Peyer's patch (tissue), 4 donors: ENCODE measurements at regions not wholly inside any gene's neighbourhood (a gene's known extent, or its start where the extent isn't known, plus 50 kb on each side); places are given as distances from the start of the nearest gene placed in this dataset.

Experiments
- DNase-seq, 3 donors: peaks; one replicate each; pipeline ENCODE4 v3.0.0-alpha.2; 2017 to 2019
- H3K27ac ChIP-seq, 4 donors: fragments of 200-600 bp; sonication (generic); one replicate each; pipeline ENCODE4 v1.5.1; 2016 to 2019
- H3K27me3 ChIP-seq, 2 donors: fragments of 200-600 bp; sonication (generic); one replicate each; pipeline ENCODE4 v1.5.1; 2019
- H3K36me3 ChIP-seq, 3 donors: fragments of 200-600 bp; sonication (generic); one replicate each; pipeline ENCODE4 v1.5.1; 2016 to 2019
- H3K4me1 ChIP-seq, 4 donors: fragments of 200-600 bp; sonication (generic); one replicate each; pipeline ENCODE4 v1.5.1; 2016 to 2019
- H3K4me3 ChIP-seq, 4 donors: fragments of 200-600 bp; sonication (generic); 1 replicate in 3 of 4; 2 replicates in 1 of 4; pipeline ENCODE4 v1.5.1; 2016 to 2019; ENCODE audit warnings: mild to moderate bottlenecking in 1 of 4
- H3K9me3 ChIP-seq, 4 donors: fragments of 200-600 bp; sonication (generic); one replicate each; pipeline ENCODE4 v1.5.1; 2016 to 2019; ENCODE audit warnings: mild to moderate bottlenecking in 1 of 4
- POLR2A ChIP-seq, 2 donors: fragments of 450-650 bp; IDR thresholded peaks; one replicate each; pipeline ENCODE4 v1.5.1; 2017; ENCODE audit warnings: antibody characterized with exemption in 2 of 2, mild to moderate bottlenecking in 2 of 2, moderate library complexity in 2 of 2
- small RNA-seq, 2 donors: library from RNA; depleted of rRNA; stranded (forward); fragments of <200 nt; gene quantifications; one replicate each; pipeline ENCODE3, GENCODE V24; 2016
- TF ChIP-seq, protein P1 (sequence below), 6 experiments: fragments of 450-650 bp in 4 of 6; fragments of 200-600 bp in 2 of 6; sonication (generic) in 1 of 6; IDR thresholded peaks; one replicate each; pipeline ENCODE4 v1.5.1; 2017 to 2019; ENCODE audit warnings: antibody characterized with exemption in 6 of 6, mild to moderate bottlenecking in 3 of 6, moderate library complexity in 1 of 6

DNA sequence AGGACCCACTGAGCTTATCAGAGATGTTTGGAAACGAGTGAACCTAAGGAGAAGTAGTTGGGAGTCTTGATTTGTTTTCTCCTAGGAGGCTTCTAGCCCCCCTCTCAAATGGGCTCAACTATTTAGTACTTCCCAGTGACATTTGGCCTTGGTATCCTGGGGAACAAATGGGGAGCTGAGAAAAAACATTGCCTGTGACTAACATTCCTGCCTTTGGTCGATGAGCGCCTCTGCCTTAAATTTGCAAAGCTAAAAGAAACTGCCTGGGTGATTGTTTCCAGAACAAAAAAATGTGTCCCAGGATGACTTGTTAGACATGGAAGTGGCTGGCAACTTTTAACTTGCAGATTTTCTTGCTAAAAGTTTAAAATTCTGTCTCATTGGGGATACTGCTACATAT lies 58.8 kb upstream of the IGFBP7 start:
- TF ChIP-seq POLR2A (IDR thresholded peaks at IDR 0.05), result no peak
- TF ChIP-seq, protein P1, sequence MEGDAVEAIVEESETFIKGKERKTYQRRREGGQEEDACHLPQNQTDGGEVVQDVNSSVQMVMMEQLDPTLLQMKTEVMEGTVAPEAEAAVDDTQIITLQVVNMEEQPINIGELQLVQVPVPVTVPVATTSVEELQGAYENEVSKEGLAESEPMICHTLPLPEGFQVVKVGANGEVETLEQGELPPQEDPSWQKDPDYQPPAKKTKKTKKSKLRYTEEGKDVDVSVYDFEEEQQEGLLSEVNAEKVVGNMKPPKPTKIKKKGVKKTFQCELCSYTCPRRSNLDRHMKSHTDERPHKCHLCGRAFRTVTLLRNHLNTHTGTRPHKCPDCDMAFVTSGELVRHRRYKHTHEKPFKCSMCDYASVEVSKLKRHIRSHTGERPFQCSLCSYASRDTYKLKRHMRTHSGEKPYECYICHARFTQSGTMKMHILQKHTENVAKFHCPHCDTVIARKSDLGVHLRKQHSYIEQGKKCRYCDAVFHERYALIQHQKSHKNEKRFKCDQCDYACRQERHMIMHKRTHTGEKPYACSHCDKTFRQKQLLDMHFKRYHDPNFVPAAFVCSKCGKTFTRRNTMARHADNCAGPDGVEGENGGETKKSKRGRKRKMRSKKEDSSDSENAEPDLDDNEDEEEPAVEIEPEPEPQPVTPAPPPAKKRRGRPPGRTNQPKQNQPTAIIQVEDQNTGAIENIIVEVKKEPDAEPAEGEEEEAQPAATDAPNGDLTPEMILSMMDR (IDR thresholded peaks at IDR 0.05), result no peak
- Histone ChIP-seq H3K4me3 (no peak overlapping the region), H3K9me3 (no peaks in the 10 kb centered on the region), H3K27me3 (no peaks in the 10 kb centered on the region), H3K4me1 (no peaks in the 10 kb centered on the region), H3K27ac (no peak overlapping the region), H3K36me3 (no peaks in the 10 kb centered on the region)
- no peak for DNase-seq

DNA sequence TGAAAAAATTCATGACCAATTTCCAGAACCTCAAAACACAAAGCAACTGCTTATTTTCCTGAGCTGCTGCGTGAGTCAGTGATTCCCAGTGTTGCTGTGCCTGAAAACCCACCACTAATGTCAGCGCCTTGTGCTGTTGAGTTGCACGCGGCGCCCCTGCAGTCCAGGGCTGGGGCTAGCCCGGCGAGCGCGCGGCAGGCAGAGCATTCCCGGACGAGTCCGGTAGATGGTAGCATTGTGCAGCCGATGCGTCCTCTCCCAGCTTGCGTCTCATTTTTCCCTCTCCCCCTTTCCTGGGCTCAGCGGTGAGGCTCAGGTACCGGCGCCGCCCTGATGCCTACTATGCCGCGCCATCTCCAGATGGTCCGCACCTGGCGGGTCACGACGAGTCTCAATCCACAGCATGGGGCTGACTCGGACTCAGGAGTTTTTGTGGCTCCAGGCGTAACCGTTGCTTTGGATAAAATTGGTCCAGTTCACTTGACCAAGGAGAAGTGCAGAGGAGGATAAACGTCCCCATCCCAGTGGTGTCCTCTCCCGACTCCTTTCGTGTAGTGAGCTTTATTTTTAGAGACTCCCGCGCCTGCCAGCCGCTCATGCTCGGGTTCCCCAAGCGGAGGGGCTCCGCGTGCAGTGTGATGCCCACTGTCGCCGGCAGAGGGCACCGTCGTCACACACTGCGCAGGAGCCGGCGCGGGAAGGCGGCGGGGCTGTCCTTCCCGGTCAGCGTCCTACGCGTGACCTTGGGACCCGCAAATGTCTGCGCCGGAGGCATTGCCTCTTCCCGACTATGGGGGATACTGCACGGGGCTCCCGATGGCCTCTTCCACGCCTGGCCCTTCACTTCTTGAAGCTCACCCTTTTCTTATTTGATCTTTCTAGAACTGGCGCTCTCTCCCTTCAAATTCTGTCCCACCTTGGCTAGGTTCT lies 53.6 kb upstream of the IGFBP7 start:
- peak; percentile 47 to 86 (median 82) for DNase-seq
- Histone ChIP-seq H3K9me3 (no peaks in the 10 kb centered on the region), H3K36me3 (no peaks in the 10 kb centered on the region), H3K27me3 (no peaks in the 10 kb centered on the region), H3K4me1 (no peaks in the 10 kb centered on the region), H3K27ac (peak overlapping the region in 3 of 4 donors; percentile 27 to 38 (median 32)), H3K4me3 (peak overlapping the region; percentile 32 to 61 (median 52))
- TF ChIP-seq, protein P1 (IDR thresholded peaks at IDR 0.05), result peak; percentile 66 to 83 (median 76)
- TF ChIP-seq POLR2A (IDR thresholded peaks at IDR 0.05), result no peak

- Histone ChIP-seq H3K27ac (no peak overlapping the region), H3K4me1 (no peaks in the 10 kb centered on the region), H3K36me3 (no peaks in the 10 kb centered on the region), H3K9me3 (no peaks in the 10 kb centered on the region), H3K27me3 (no peaks in the 10 kb centered on the region), H3K4me3 (no peak overlapping the region)
- TF ChIP-seq, protein P1 (IDR thresholded peaks at IDR 0.05), result no peak
- TF ChIP-seq POLR2A (IDR thresholded peaks at IDR 0.05), result no peak
- no peak for DNase-seq
Observed at GRCh38 chr4:57162499-57163019, 52.4 kb upstream of the IGFBP7 start.

Small RNA genes in the stretch of these regions (small RNA-seq; reads per million reads assigned to genes)
- gene SRIP1, result 0 reads per million in 2 donors
